CMK (cell line): ENCODE measurements at regions not wholly inside any gene's neighbourhood (a gene's known extent, or its start where the extent isn't known, plus 50 kb on each side); places are given as distances from the start of the nearest gene placed in this dataset.
"Not testable (repeated sequence)": the region's sequence is repeated elsewhere in the genome, so short reads cannot be mapped to it uniquely, and the experiment has no call there.

Experiments used
- DNase-seq: peaks from one replicate; pipeline ENCODE4 v3.0.0-alpha.2; 2010; ENCODE audit warnings: low read depth

DNA sequence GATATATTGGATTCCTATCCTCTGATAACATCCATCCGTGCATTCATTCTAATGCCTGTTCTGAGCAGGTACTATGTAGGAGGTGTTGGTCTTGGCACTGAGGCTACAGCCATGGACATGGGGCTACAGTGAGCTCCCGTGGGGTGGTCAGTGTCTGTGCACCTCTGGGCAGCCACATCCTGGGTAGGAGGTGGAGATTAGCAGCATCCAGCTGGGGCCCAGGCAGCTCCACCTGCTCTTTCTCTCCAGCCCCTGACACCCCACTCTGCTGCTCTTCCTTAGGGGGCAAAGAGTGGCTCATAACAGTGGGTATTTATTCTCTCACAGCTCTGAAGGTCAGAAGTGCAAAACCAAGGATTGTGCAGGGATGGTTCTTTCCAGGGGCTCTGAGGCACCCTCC lies 292.0 kb upstream of the SFSWAP start:
- no peak for DNase-seq

DNA sequence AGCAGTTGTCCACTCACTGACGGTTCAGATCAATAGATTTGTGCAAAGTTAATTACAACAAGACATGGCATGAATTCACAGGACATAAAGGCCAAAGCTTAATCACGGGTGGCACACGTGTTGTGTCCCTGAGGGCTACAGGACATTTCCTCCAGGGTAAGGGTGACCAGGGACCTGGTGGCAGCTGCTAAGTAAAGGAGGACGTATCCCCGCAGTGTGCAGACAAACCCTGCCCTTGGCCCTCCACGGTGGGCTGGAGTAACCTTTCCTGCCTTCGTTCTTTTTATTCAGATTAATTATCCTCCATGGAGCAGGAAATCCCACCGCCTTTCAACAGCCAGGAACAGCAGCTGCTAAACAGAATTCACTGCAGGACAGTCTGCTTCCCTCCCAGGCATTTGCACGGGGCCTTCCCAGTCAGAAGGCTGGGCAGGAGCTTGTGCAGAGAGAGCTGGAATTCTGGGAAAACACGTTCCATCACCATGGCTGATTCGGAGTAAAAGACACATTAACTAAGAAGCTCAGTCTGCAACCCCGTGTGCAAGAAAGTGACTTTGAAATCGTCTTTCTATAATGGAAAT lies 289.9 kb upstream of the SFSWAP start:
- no peak for DNase-seq

DNA sequence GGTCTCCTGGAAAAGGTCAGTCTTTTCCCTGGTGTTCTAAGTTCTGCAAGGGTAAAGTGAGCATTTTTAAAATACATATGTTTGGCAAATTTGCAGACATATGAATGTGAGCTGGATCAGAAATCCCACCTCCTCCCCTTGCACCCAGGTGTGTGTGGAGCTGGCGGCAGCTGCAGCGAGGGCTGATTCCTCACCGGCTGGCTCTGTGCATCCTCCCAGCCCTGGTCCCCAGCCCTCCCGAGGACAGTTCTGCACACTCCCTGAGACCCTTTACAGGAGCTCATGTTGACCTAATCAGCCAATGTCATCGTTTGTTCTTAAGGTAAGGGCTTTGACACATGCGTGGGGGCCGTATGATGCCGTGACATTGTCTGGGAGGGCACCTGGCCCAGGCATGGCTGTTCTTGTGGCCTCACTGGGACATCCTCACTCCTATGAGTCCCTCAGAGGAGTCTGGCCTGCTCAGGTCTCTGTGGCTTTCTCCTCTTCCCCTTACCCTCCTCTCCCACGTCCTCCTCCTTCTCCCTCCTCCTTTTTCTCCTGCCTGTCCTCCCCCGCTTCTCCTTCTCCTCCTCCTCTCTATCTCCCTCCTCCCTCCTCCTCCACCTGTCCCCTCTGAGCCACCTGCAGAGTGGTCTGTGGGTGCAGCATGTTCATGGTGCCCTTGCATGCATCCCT lies 289.2 kb upstream of the SFSWAP start:
- no peak for DNase-seq

DNA sequence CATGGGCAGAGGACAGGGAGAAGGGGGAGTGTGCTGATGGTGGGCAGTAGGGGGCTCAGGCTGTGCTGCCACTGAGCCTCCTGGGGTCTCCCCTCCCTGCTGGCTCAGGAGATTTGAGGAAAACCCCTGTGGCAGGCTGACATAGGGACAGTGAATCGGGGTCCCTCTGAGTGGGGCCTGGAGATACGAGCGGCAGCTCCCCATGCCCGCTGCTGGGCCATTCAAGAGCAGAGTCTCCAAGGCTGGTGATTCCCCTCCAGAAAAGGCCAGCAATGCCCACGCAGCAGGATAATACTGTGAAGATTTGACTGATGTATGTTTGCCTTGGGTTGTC lies 288.7 kb upstream of the SFSWAP start:
- no peak for DNase-seq

DNA sequence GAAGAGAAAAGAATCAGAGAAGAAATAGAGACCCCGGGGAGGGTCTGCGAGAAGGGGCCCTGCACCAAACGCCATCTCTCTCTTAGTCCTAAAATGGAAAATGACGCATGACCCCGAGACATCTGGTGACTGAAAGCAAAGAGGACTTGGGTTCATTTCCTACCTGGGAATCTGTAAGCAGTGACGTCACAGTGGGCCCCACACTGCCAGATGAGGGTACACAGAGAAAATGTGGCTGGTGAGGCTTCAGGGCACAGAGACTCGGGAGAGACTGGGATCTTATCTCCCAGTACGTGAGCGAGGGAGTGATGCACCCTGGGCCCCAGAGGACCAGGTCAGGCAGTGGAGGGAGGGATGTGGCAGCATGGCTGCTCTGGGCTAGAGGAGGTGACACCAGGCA lies 288.1 kb upstream of the SFSWAP start:
- no peak for DNase-seq

DNA sequence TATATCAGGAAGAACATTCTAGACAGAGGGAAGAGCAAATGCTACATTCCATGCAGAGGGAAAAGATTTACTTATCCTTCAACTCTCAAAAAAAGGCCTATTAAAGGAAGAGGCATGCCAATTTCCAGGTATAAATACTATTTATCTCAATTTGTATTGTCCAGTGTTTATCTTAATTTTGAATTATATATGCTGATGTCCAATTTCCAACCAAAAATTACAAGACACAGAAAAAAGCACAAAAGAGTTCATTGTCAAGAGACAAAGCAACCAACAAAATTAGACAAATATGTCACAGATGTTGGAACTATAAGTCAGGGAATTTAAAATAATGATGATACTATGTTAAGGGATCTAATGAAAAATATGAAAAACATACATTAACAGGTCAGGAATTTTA lies 286.6 kb upstream of the SFSWAP start:
- no peak for DNase-seq

DNA sequence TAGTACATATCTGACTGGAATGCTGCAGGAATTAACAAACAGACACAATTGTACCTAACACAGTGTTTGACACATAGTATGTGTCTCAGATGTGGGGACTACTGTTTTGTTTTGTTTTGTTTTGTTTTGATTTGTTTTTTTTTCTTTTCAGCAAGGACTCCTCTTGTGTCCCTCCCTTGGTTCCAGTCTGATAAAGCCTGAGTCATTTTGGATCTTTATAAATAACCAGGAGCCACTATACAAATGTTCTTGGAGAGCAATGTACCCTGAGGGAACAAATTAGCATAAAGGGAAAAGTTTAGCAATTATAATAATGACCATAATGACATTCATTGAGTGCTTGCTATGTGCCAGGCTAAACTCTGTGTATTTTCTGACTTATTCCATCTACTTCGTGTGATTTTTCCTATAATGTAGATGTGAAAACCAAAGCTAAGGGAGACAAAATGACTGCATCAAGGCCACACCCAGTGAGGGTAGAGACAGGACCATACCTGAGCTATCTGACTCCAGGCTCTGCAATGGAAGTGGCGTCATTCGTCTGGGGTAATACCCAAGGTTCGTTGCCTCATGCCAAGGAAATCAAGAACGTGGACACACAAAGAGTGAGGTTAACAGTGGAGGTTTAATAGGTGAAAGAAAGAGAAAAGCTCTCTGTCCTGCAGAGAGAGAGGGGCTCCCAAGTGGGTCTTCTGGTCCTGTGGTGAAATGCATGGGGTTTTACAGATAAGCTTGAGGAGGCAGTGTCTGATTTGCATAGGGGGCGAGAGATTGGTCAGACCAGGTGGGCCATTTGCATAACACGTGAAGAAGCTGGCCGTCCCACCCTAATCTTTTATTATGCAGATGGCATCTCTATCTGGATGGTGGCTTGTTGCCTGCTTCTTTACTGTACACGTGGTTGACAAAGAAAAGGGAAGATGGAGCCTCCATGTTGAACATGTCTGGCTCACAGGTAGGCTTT lies 285.5 kb upstream of the SFSWAP start:
- no peak for DNase-seq

DNA sequence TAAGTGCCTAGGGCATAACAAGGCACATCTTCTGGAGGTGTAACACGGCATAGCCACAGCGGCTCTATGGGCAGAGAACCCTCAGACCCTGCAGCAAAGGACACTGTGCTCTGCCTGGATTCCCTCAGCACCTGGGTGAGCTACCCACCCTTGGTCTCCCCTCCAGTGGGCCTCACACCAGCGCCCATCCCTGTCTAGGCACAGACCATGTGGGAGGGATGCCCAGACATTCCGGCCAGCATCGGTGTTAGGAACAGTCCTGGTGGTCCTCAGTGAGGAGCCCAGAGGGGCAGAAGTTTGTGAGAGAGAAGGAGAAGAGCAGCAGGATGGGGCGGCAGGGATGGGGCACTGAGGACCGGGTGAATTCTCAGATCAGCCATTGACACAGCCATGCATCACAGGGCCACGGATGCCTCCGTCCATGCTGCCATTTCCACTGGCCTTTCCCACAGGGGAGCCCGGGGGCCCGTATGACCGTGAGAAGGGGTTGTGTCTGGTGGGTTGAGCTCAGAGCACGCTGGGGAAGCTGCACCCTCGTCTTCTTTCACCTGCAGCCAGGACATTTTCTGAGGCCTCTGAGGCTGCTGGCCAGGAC lies 282.7 kb upstream of the SFSWAP start:
- no peak for DNase-seq

DNA sequence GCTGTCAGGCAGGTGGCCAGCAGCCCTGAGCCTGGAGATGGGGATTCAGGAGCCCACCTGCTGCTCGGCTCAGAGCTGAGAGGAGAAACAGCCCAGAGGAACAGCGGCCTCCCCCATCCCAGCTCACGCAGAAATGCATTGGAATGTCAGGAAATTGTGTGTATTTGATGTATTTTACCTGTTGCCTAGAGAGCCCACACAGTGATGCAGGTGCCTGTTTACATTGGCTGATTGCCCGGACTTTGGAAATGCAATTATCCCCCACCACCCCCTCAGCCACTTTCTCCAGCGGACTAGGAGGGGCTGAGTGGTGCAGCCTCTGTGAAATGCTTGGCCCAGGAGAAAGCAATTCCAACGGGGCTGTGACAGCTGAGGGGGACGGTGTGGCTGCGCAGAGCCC lies 281.7 kb upstream of the SFSWAP start:
- not testable (repeated sequence) for DNase-seq

DNA sequence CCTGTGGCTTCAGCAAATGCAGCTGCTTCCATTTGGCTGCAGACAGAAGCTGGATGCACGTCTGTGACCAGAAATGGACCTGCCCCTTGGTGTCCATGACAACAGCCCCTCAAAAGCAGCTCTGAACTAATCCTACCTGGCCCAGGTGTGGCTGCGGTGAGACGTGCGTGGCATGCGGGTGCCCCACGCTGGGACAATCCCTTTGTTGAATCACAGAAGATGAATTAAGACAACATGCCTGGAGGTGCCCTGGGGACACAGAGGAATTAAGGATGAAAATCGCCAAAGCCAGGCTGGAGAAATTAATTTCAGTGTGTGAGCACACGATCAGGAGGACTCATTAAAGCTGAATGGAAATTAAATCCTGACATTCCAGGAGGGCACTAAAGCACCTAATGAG lies 281.2 kb upstream of the SFSWAP start:
- DNase-seq = not testable (repeated sequence)

DNA sequence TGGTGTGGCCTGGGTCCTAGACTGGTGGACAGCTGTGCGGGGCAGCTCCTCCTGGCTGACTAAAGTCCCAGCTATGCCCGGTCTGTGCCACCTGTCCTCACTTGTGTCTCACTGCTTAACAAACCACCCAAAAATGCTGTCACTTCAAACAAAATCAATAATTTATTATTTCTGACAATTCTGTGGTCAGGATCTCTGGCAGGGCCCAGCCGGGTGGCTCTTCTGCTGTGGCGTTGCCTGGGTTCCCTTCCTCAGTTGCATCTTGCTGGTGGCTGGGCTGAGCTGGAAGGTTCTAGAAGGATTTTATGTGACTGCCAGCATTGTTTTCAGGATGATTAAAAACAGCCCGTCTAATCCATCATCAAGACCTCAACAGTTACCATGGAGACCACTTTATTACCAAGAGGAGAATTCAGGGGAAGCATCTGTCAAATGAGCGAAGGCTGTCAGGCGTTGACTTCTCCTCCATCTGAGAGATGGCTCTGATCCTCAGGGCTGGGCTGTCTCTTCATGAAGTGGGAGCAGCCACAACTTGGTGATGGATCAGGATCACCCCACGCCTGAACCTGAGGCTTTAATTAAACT lies 280.6 kb upstream of the SFSWAP start:
- no peak for DNase-seq

DNA sequence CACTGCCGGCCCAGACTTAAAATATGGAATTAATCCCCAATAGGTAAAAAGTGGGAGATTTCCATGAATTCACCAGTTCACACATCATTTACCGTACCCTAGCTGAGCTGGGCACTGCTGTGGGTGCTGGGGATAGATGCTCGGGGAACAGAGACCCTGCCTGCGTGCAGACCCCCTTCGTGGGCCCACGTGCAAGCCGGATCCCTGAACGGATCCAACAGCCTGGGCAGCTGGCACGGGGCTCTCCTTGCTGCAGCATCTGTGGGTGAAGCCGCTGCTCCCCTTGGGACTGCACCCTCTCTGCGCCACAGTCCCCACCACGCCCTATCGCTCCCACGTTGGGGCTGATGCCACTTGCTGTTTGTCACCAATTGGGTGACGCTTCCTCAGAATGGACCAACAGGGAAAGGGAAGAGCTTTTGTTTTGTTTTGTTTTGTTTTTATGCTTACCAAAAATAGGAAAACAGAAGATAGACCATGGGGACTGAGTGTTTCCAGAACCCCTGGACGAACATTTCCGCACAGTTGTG lies 279.7 kb upstream of the SFSWAP start:
- DNase-seq = not testable (repeated sequence)

DNA sequence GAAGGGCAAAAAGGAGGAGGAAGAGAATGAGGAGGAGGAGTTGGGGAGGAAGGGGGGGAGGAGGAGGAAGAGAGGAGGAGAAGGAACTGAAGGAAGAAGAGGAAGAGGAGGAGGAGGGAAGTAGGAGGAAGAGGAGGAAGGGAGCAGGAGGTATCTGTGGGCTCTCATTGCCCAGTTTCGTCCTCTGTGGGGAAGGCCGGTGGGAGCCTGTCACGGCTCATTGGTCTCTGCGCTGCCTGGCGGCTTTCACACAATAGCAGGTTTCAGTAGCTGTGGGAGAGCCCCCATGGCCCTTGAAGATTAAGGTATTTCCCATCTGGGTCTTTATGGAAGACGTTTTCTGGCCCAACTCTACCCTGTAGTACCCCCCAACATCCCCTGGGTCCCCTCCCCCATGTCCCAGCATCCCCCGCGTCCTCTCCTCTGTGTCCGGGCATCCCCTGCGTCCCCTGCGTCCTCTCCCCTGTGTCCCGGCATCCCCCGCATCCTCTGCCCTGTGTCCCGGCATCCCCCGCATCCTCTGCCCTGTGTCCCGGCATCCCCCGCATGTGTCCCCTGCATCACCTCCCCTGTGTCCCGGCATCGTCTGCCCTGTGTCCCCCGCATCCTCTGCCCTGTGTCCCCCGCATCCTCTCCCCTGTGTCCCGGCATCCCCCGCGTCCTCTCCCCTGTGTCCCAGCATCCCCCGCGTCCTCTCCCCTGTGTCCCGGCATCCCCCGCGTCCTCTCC lies 278.2 kb upstream of the SFSWAP start:
- DNase-seq = no peak

DNA sequence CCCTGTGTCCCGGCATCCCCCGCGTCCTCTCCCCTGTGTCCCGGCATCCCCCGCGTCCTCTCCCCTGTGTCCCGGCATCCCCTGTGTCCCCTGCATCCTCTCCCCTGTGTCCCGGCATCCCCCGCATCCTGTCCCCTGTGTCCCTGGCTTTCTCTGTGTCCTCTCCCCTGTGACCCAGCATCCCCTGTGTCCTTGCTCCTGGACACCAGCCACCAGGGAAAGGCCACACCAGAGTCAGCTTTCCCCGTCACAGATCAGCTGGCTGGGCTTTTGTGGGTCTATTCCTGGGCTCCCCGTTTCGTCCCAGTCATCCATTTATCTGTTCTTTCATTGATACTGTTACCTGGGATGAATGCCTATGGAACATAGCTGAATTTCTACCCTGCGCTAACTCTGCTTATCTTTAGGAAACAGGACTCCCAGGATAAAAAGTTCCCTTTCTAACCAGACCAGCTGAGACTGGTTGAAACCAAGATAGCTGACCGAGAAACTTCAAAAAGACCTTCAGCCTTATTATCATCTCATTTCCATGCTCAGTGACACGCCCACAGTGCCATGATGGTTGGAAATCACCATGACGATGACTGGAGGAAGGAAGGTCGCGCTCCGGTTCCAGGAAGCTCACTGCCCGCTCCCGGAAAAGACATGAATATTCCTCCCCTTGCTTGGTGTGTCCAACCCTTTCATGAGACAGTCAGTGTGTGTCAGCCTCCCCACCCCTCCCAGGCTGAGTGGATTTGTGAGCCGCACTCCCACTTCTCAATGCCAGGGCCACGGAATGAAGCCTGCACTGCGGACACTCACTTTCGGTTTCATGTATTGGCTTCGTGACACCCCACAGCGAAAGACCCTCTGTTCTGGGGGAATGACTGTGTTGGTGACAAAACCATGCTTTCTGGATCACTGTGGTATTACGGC lies 276.4 kb upstream of the SFSWAP start:
- peak; percentile 91 for DNase-seq

DNA sequence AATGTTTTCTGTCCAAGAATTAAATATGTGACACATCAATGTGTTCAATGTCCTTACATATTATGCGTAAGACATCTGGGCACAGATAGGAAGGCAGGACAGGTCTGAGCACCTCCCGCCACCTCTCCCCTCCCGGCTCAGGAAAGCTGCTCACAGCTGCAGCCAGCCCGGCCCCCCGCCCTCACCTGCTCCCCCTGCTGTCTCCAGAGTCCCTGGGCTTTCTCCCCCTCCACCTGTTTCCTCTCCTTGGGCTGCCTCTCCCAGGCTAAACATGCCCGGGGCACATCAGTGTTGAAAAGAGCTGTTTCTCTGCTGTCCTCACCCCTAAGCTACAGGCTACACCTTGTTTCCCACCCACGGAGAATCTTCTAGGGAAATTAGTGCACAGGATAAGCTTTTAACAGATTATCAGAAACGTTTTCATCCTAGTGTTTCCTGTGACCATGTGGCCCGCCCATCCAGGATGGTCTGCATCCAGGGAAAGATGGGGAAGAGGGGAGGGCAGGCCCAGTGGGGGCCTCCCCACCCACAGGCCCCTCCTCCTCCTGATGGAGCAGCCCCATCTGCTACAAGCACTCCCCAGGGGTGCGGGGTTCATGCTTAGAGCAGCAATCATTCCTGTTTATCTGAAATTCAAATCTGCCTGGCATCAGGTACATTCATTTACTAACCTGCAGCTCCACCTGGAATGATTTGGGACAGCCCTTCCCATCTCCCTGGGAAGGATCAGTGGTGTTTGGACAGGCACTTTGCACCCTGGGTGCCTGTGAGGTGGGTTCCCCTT lies 273.8 kb upstream of the SFSWAP start:
- DNase-seq = no peak

DNA sequence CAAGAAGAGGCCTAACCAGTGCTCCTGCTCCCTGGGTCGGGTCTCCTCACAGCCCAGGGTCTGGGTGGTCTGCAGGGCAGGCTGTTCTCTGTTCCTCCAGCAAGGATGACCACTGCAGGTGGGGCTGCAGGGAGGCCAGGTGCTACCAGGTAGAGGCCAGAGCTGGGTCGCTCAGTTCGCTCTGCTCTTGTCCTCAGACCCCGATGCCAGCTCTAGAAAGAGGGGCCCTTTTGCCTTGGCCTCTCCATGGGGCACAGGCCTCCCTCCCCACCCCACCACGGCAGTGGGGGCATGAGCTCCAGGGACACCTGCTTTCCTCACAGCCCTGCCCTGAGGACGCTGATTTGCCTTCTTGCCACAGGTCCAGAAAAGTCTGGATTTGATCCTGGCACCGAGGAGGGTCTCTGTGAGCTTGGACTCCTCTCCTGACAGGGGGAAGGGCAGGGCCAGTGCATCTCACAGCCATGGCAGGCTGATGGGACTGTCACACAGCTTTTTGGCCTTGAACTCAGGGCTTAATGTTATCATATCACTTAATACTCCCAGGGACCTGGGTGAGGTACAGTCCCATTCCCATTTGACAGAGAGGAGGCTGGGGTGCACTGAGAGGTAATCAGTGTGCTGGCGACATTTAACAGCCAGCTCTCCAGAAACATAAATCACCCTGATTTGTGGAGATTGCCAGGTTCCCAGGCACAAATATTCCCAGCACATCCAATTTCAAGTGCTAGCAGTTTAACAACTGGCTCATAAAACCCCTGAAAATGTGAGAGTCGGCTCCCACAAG lies 273.0 kb upstream of the SFSWAP start:
- DNase-seq = no peak

DNA sequence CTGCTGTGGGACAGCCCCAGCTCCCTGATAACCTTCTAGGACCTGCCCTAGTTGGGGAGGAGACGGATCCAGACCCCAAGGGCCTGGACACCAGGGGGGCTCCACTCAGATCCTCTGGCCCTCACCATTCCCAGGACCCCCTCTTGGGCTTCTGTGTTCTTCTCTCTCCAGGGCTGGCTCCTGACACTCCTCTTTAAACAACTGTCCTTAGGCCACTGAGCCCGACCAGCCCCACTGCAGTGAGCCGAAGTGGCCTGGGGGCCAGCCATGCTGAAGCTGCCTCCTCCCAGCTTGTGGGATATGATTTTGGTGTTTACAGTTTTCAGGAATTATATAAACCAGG lies 272.4 kb upstream of the SFSWAP start:
- not testable (repeated sequence) for DNase-seq

DNA sequence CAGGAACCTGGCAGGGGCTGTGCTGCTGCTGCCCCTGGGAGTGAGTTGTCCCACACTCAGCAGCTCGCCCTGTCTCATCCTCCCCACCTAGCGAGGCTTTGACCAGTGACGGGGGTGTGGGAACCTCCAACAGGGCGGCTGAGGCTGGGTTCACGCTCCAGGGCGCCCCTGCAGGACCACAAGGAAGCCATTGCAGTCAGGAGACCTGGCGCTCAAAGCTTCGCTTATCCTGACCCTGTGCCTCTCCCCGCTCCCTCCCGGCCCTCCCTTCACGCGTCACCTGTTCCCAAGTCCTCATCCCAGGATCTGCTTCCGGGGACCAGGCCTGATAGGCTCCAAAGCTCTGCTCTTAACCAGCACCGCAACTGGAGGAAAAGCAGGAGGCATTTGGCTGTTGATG lies 272.0 kb upstream of the SFSWAP start:
- no peak for DNase-seq

DNA sequence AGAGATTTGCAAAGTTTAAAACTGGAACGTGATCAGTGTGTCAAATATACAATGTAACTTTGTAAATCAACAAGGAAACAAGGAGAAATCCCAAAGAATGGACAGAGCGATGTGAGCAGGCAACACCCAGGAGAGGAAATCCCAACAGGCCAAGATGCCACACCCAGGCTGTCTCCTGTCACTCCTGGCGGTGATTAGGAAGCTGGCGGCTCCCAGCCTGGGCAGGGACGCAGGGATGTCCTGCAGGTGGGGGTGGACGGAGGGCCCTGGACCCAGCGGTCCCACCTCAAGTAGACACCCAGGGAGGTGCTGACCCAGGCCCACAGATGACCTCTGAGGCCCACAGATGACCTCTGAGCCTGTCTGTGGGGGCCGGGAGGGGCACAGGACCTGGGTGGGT lies 271.1 kb upstream of the SFSWAP start:
- DNase-seq = not testable (repeated sequence)
